Lower leg skin (tissue), 3 donors: ENCODE measurements at regions not wholly inside any gene's neighbourhood (a gene's known extent, or its start where the extent isn't known, plus 50 kb on each side); places are given as distances from the start of the nearest gene placed in this dataset.

Source experiments
- POLR2A ChIP-seq, 2 donors: fragments of 450-650 bp; IDR thresholded peaks; one replicate each; pipeline ENCODE4 v1.6.1; 2016 to 2017; ENCODE audit warnings: antibody characterized with exemption in 2 of 2, mild to moderate bottlenecking in 1 of 2, moderate library complexity in 1 of 2
- TF ChIP-seq, protein P1 (sequence below), 3 donors: fragments of 450-650 bp; IDR thresholded peaks; one replicate each; pipeline ENCODE4 v1.5.1; 2016; ENCODE audit warnings: antibody characterized with exemption in 3 of 3, mild to moderate bottlenecking in 3 of 3, moderate library complexity in 2 of 3

DNA sequence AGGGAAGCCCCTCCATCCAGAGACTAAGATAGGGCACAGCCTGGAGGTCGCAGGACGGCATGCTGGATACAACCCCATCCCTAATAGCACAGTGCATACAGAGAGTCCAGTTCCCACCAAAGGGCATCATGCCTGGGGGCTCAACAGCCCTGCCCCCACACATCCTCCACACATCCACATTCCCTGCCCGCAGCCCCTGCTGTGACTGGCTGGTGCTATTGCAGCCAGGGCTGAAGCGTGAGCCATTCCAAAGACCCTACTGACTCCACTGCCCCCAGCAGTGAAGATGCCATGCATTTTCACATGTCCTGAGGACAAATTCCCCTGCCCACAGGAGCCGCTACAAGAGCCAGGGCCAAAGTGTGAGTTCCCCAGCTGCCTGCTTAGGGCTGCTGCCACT lies 641.6 kb downstream of the METTL4 start:
- TF ChIP-seq, protein P1, sequence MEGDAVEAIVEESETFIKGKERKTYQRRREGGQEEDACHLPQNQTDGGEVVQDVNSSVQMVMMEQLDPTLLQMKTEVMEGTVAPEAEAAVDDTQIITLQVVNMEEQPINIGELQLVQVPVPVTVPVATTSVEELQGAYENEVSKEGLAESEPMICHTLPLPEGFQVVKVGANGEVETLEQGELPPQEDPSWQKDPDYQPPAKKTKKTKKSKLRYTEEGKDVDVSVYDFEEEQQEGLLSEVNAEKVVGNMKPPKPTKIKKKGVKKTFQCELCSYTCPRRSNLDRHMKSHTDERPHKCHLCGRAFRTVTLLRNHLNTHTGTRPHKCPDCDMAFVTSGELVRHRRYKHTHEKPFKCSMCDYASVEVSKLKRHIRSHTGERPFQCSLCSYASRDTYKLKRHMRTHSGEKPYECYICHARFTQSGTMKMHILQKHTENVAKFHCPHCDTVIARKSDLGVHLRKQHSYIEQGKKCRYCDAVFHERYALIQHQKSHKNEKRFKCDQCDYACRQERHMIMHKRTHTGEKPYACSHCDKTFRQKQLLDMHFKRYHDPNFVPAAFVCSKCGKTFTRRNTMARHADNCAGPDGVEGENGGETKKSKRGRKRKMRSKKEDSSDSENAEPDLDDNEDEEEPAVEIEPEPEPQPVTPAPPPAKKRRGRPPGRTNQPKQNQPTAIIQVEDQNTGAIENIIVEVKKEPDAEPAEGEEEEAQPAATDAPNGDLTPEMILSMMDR (IDR thresholded peaks at IDR 0.05) = no peak
- TF ChIP-seq POLR2A (IDR thresholded peaks at IDR 0.05) = no peak
